IMR-90 (cell line): ENCODE measurements at regions not wholly inside any gene's neighbourhood (a gene's known extent, or its start where the extent isn't known, plus 50 kb on each side); places are given as distances from the start of the nearest gene placed in this dataset.

Experiments used
- ATAC-seq: fragments of 200-7000 bp; cut with Tn5 transposase; 2 replicates; pipeline ENCODE4 v1.9.1; 2020; ENCODE audit warnings: low read depth, mild to moderate bottlenecking, moderate library complexity
- BruUV-seq: library from RNA; stranded (reverse); fragments of 400-500 nt; replicated peaks from 2 replicates; lab custom pipeline; 2021; lab: Mats Ljungman, UMichigan
- CTCF ChIA-PET: fragments of 300-600 bp; formaldehyde crosslinking; extraction: SDS; loops from one replicate; lab custom pipeline; 2021; ENCODE audit warnings: antibody characterized with exemption; lab: Yijun Ruan, JAX
- POLR2A ChIA-PET: fragments of 300-600 bp; sonication (Branson Sonifier 250); formaldehyde crosslinking; loops from one replicate; lab custom pipeline; 2022; ENCODE audit warnings: antibody characterized with exemption; ENCODE audit not compliant: unreplicated experiment; lab: Charles Lee
- DNase-seq: peaks from one replicate; pipeline ENCODE4 v3.0.0; 2013
- H2AFZ ChIP-seq: replicated peaks from 2 replicates; pipeline ENCODE3; 2013; ENCODE audit warnings: low read length, mild to moderate bottlenecking; ENCODE audit not compliant: poor library complexity
- H2AK5ac ChIP-seq: 2 replicates; pipeline ENCODE4 v1.6.1; 2013; ENCODE audit warnings: low read depth, low read length, inconsistent platforms
- H2AK9ac ChIP-seq: replicated peaks from 2 replicates; pipeline ENCODE3; 2013; ENCODE audit warnings: mild to moderate bottlenecking, low read depth, low read length, moderate library complexity; ENCODE audit not compliant: poor library complexity
- H2BK120ac ChIP-seq: 2 replicates; pipeline ENCODE4 v1.6.1; 2013; ENCODE audit warnings: low read depth, low read length, inconsistent platforms
- H2BK15ac ChIP-seq: 3 replicates; pipeline ENCODE4 v1.6.1; 2013; ENCODE audit warnings: low read depth, low read length, inconsistent platforms
- H2BK20ac ChIP-seq: 2 replicates; pipeline ENCODE4 v1.6.1; 2013; ENCODE audit warnings: low read depth, mild to moderate bottlenecking, inconsistent platforms, low read length, moderate library complexity
- H2BK5ac ChIP-seq: 2 replicates; pipeline ENCODE4 v1.6.1; 2013; ENCODE audit warnings: mild to moderate bottlenecking, low read depth, low read length, inconsistent platforms; ENCODE audit not compliant: poor library complexity, severe bottlenecking
- H3K14ac ChIP-seq: replicated peaks from 2 replicates; pipeline ENCODE4 v1.6.1; 2013; ENCODE audit warnings: low read depth, low read length, inconsistent platforms
- H3K18ac ChIP-seq: 2 replicates; pipeline ENCODE4 v1.6.1; 2013; ENCODE audit warnings: low read depth, low read length, control low read depth
- H3K23ac ChIP-seq: 2 replicates; pipeline ENCODE4 v1.6.1; 2013; ENCODE audit warnings: low read depth, low read length, inconsistent platforms
- H3K27ac ChIP-seq: 2 replicates; pipeline ENCODE4 v1.5.1; 2013; ENCODE audit warnings: mild to moderate bottlenecking, control low read depth, low read length; ENCODE audit not compliant: insufficient read depth
- H3K27me3 ChIP-seq: 2 replicates; pipeline ENCODE4 v1.6.1; 2013; ENCODE audit warnings: low read length; ENCODE audit not compliant: control insufficient read depth, insufficient read depth
- H3K36me3 ChIP-seq: 2 replicates; pipeline ENCODE4 v1.6.1; 2013; ENCODE audit warnings: low read length, mixed read lengths; ENCODE audit not compliant: control insufficient read depth, insufficient read depth
- H3K4ac ChIP-seq: 2 replicates; pipeline ENCODE4 v1.6.1; 2013; ENCODE audit warnings: low read depth, low read length, inconsistent platforms
- H3K4me1 ChIP-seq: 2 replicates; pipeline ENCODE4 v1.6.1; 2013; ENCODE audit warnings: low read length, mixed read lengths; ENCODE audit not compliant: control insufficient read depth, insufficient read depth
- H3K4me2 ChIP-seq: 2 replicates; pipeline ENCODE4 v1.6.1; 2013; ENCODE audit warnings: low read depth, mild to moderate bottlenecking, control low read depth, low read length, moderate library complexity
- H3K4me3 ChIP-seq: 2 replicates; pipeline ENCODE4 v1.5.1; 2013; ENCODE audit warnings: low read depth, mild to moderate bottlenecking, control low read depth, low read length, moderate library complexity; ENCODE audit not compliant: insufficient read depth
- H3K56ac ChIP-seq: 2 replicates; pipeline ENCODE4 v1.6.1; 2013; ENCODE audit warnings: low read length, inconsistent platforms; ENCODE audit not compliant: insufficient read depth; ENCODE audit errors: extremely low read depth
- H3K79me1 ChIP-seq, 2 experiments: 2 replicates each; pipeline ENCODE4 v1.6.1; 2013; ENCODE audit warnings: low read length in 2 of 2, inconsistent platforms in 1 of 2, low read depth in 1 of 2
- H3K9ac ChIP-seq: 2 replicates; pipeline ENCODE4 v1.6.1; 2013; ENCODE audit warnings: low read depth, low read length, control low read depth
- H3K9me1 ChIP-seq: 2 replicates; pipeline ENCODE4 v1.6.1; 2013; ENCODE audit warnings: low read length, inconsistent platforms; ENCODE audit not compliant: insufficient read depth
- H3K9me3 ChIP-seq: 2 replicates; pipeline ENCODE4 v1.6.1; 2013; ENCODE audit warnings: low read length; ENCODE audit not compliant: control insufficient read depth, insufficient read depth
- H4K20me1 ChIP-seq: 2 replicates; pipeline ENCODE4 v1.6.1; 2013; ENCODE audit warnings: low read length, inconsistent platforms; ENCODE audit not compliant: insufficient read depth
- H4K5ac ChIP-seq: 2 replicates; pipeline ENCODE4 v1.6.1; 2013; ENCODE audit warnings: mild to moderate bottlenecking, low read depth, low read length, control low read depth
- H4K8ac ChIP-seq, 2 experiments: 2 replicates each; pipeline ENCODE4 v1.6.1; 2013; ENCODE audit warnings: low read depth in 2 of 2, low read length in 2 of 2, control low read depth in 1 of 2, inconsistent platforms in 1 of 2
- H4K91ac ChIP-seq: 2 replicates; pipeline ENCODE4 v1.6.1; 2013; ENCODE audit warnings: low read depth, low read length, inconsistent platforms; ENCODE audit not compliant: insufficient read depth
- CEBPB ChIP-seq: IDR thresholded peaks from 2 replicates; pipeline ENCODE4 v1.6.1; 2012; ENCODE audit warnings: low read depth, low read length, improper control_type of control experiment
- CHD1 ChIP-seq: IDR thresholded peaks from 2 replicates; pipeline ENCODE4 v1.6.1; 2012; ENCODE audit warnings: low read depth, low read length, improper control_type of control experiment
- CTCF ChIP-seq: conservative IDR thresholded peaks from 2 replicates; pipeline ENCODE4 v1.5.1; 2012; ENCODE audit warnings: mild to moderate bottlenecking, low read depth, low read length, improper control_type of control experiment
- FOS ChIP-seq: fragments of 150-350 bp; IDR thresholded peaks from 2 replicates; pipeline ENCODE4 v1.6.1; 2016; ENCODE audit warnings: low read depth, low read length
- MAZ ChIP-seq: IDR thresholded peaks from 2 replicates; pipeline ENCODE4 v1.6.1; 2012; ENCODE audit warnings: low read depth, mild to moderate bottlenecking, low read length, improper control_type of control experiment, moderate library complexity, borderline replicate concordance
- MXI1 ChIP-seq: IDR thresholded peaks from 2 replicates; pipeline ENCODE4 v1.6.1; 2012; ENCODE audit warnings: low read depth, mild to moderate bottlenecking, low read length, moderate library complexity, borderline replicate concordance
- RCOR1 ChIP-seq: IDR thresholded peaks from 2 replicates; pipeline ENCODE4 v1.6.1; 2012; ENCODE audit warnings: mild to moderate bottlenecking, low read length, improper control_type of control experiment; ENCODE audit not compliant: insufficient replicate concordance
- SMC3 ChIP-seq: fragments of 150-350 bp; IDR thresholded peaks from 2 replicates; pipeline ENCODE4 v1.6.1; 2016; ENCODE audit warnings: low read depth, mild to moderate bottlenecking, antibody characterized with exemption, low read length, moderate library complexity
- USF2 ChIP-seq: fragments of 150-350 bp; IDR thresholded peaks from 2 replicates; pipeline ENCODE4 v1.6.1; 2017; ENCODE audit warnings: mild to moderate bottlenecking, antibody characterized with exemption, low read length, low read depth
- WGBS, 2 experiments: methylation state at CpG; one replicate each; pipeline versions ENCODE4 v1.1.5 to v1.1.7; 2013; ENCODE audit warnings: missing lambda C conversion rate in 2 of 2; ENCODE audit not compliant: insufficient read length in 1 of 2; ENCODE audit errors: extremely low coverage in 2 of 2; 5-methylcytosine and 5-hydroxymethylcytosine counted together
- dilution Hi-C: fragments of 300-500 bp; cut with HindIII; formaldehyde crosslinking; loops from one replicate; pipeline ENCODE4 v1.14.3; 2018; ENCODE audit warnings: low sequenced_read_pairs; ENCODE audit not compliant: unreplicated experiment
- in situ Hi-C: fragments of 300-500 bp; cut with MboI; formaldehyde crosslinking; loops from 3 replicates; pipeline ENCODE4 v1.14.3; 2019; ENCODE audit warnings: low sequenced_read_pairs, inconsistent platforms, mixed read lengths
- intact Hi-C: fragments of 100-400 bp; cut with micrococcal nuclease; formaldehyde crosslinking; loops from 2 replicates; pipeline ENCODE4 v1.10.0; 2022

- Histone ChIP-seq H2BK20ac (no peak overlapping the region), H3K4me3 (no peak overlapping the region), H2BK15ac (no peak overlapping the region), H2BK120ac (no peak overlapping the region), H2BK5ac (no peak overlapping the region), H4K8ac (no peak overlapping the region), H3K9me1 (no peaks in the 10 kb centered on the region), H4K20me1 (no peaks in the 10 kb centered on the region), H3K9me3 (peaks cover 6% of the 10 kb centered on the region; the same call in 1 of the 2 replicates), H2AFZ (no peak overlapping the region), H3K4me2 (no peak overlapping the region), H3K27ac (no peak overlapping the region), H3K18ac (no peak overlapping the region), H3K9ac (no peak overlapping the region), H4K91ac (no peak overlapping the region), H3K4me1 (no peaks in the 10 kb centered on the region), H3K36me3 (no peaks in the 10 kb centered on the region), H3K56ac (no peak overlapping the region), H2AK5ac (no peak overlapping the region), H3K27me3 (no peaks in the 10 kb centered on the region), H3K79me1 (no peaks in the 10 kb centered on the region), H3K14ac (no peak overlapping the region), H4K5ac (no peak overlapping the region), H3K23ac (no peak overlapping the region), H3K4ac (no peak overlapping the region), H2AK9ac (no peak overlapping the region)
- WGBS, 2 experiments, result no CpG with 5 or more reads among the region's 3 CpGs
- intact Hi-C loops (no loop called here), in situ Hi-C loops (no loop called here), dilution Hi-C loops (no loop called here)
- ATAC-seq, result no peak
- POLR2A ChIA-PET, result no interaction called here
- CTCF ChIA-PET, result no interaction called here
- BruUV-seq, result no TSS peak
- no peak for DNase-seq
- TF ChIP-seq MAZ (no peak), MXI1 (no peak), FOS (no peak), CHD1 (no peak), RCOR1 (no peak), USF2 (no peak), CEBPB (no peak), SMC3 (no peak), CTCF (no peak)
Measured at GRCh38 chr1:238293075-238293474, 402.4 kb upstream of the ZP4 start.
